Upper lobe of left lung (tissue), 4 donors: ENCODE measurements at regions not wholly inside any gene's neighbourhood (a gene's known extent, or its start where the extent isn't known, plus 50 kb on each side); places are given as distances from the start of the nearest gene placed in this dataset.

Source experiments
- EP300 ChIP-seq, 4 donors: sonication (generic); formaldehyde crosslinking; IDR thresholded peaks; one replicate each; pipeline ENCODE4 v1.5.1; 2017; ENCODE audit warnings: antibody characterized with exemption in 4 of 4, control low read depth in 2 of 4
- POLR2A ChIP-seq, 4 donors: fragments of 450-650 bp; IDR thresholded peaks; one replicate each; pipeline ENCODE4 v1.5.1; 2016 to 2017; ENCODE audit warnings: antibody characterized with exemption in 4 of 4, mild to moderate bottlenecking in 2 of 4
- POLR2AphosphoS5 ChIP-seq, 2 donors: sonication (generic); formaldehyde crosslinking; IDR thresholded peaks; one replicate each; pipeline ENCODE4 v1.5.1; 2017; ENCODE audit warnings: antibody characterized with exemption in 2 of 2
- TF ChIP-seq, protein P1 (sequence below), 6 experiments: fragments of 450-650 bp in 4 of 6; fragments of 200-600 bp in 2 of 6; sonication (generic) in 2 of 6; IDR thresholded peaks; one replicate each; pipeline ENCODE4 v1.5.1; 2016 to 2019; ENCODE audit warnings: antibody characterized with exemption in 6 of 6

DNA sequence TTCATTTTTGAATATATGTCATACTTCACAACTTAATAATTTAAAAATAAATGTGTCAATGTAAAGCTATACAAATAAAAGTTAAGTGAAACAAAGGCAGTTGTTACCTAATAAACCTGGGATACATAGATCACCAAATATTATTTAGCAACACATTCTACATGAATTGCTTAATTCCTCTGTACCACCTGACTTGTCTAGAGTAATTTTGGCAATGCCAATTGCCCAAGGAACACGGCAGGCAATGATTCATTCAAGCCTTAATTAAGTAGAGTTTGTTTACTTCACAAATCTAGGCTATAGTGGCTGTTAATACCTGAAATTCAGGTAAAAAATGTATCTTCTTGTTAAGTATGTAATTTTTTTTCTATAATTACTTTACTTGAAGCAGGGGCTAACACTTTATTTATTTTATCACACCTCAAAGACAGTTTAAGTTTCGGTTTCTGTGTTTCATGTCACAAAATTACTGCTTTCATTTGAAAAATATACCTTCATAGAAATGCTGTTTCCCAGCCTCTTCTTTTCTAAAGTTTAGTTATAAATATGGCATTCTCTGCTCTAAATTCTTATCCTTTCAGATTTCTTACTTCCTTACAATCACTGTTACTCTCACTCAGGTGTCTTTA, 705.7 kb downstream of the SLITRK5 start:
- TF ChIP-seq, protein P1, sequence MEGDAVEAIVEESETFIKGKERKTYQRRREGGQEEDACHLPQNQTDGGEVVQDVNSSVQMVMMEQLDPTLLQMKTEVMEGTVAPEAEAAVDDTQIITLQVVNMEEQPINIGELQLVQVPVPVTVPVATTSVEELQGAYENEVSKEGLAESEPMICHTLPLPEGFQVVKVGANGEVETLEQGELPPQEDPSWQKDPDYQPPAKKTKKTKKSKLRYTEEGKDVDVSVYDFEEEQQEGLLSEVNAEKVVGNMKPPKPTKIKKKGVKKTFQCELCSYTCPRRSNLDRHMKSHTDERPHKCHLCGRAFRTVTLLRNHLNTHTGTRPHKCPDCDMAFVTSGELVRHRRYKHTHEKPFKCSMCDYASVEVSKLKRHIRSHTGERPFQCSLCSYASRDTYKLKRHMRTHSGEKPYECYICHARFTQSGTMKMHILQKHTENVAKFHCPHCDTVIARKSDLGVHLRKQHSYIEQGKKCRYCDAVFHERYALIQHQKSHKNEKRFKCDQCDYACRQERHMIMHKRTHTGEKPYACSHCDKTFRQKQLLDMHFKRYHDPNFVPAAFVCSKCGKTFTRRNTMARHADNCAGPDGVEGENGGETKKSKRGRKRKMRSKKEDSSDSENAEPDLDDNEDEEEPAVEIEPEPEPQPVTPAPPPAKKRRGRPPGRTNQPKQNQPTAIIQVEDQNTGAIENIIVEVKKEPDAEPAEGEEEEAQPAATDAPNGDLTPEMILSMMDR (IDR thresholded peaks at IDR 0.05) = no peak
- TF ChIP-seq POLR2A (IDR thresholded peaks at IDR 0.05) = no peak
- no peak for TF ChIP-seq EP300 (IDR thresholded peaks at IDR 0.05)
- TF ChIP-seq POLR2AphosphoS5 (IDR thresholded peaks at IDR 0.05) = no peak
